Loucy (cell line): ENCODE measurements at regions not wholly inside any gene's neighbourhood (a gene's known extent, or its start where the extent isn't known, plus 50 kb on each side); places are given as distances from the start of the nearest gene placed in this dataset.

ENCODE experiments used
- CTCF ChIP-seq: fragments of 200-600 bp; sonication (generic); conservative IDR thresholded peaks from 2 replicates; pipeline ENCODE4 v1.5.1; 2014; ENCODE audit warnings: mild to moderate bottlenecking, antibody characterized with exemption, low read length
- EZH2phosphoT487 ChIP-seq: fragments of 200-600 bp; IDR thresholded peaks from 2 replicates; pipeline ENCODE4 v1.6.1; 2018; ENCODE audit warnings: antibody characterized with exemption, mild to moderate bottlenecking, moderate library complexity, borderline replicate concordance

DNA sequence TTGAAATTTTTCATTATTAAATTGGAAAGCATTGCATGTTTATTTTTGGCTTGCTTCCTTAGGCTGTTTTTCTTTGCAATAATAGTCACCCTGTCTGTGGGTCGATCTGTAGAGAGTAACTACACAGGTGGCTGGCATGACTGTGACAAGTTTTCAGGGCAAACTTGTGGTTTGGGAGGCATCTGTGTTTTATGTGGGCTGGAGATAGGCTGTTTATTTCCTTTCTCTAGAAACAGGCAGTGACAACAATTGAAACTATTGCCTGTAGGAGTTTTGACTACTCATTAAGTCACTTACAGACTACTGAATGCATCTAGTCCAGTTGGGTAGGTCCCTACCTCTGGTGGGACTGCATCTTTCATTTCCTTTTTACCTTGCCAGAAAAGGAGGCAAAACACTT, 155.6 kb downstream of the DYRK2 start:
- no peak for TF ChIP-seq CTCF
- TF ChIP-seq EZH2phosphoT487 = no peak
